Posterior vena cava (tissue), 2 donors: ENCODE measurements at regions not wholly inside any gene's neighbourhood (a gene's known extent, or its start where the extent isn't known, plus 50 kb on each side); places are given as distances from the start of the nearest gene placed in this dataset.
"Not testable (repeated sequence)": the region's sequence is repeated elsewhere in the genome, so short reads cannot be mapped to it uniquely, and the experiment has no call there.

ENCODE experiments used
- DNase-seq: peaks from one replicate; pipeline ENCODE4 v3.0.0-alpha.2; 2020; ENCODE audit warnings: low spot score
- intact Hi-C, 2 donors: fragments of 100-400 bp; cut with DNase I; formaldehyde crosslinking; loops; one replicate each; pipeline versions ENCODE4 v1.14.1 to v1.14.2; 2022 to 2023
- donor health status: DM: yes; HTN: yes; CAD: no.
- donor health status: DM: yes; HTN: yes; CAD: no.

DNA sequence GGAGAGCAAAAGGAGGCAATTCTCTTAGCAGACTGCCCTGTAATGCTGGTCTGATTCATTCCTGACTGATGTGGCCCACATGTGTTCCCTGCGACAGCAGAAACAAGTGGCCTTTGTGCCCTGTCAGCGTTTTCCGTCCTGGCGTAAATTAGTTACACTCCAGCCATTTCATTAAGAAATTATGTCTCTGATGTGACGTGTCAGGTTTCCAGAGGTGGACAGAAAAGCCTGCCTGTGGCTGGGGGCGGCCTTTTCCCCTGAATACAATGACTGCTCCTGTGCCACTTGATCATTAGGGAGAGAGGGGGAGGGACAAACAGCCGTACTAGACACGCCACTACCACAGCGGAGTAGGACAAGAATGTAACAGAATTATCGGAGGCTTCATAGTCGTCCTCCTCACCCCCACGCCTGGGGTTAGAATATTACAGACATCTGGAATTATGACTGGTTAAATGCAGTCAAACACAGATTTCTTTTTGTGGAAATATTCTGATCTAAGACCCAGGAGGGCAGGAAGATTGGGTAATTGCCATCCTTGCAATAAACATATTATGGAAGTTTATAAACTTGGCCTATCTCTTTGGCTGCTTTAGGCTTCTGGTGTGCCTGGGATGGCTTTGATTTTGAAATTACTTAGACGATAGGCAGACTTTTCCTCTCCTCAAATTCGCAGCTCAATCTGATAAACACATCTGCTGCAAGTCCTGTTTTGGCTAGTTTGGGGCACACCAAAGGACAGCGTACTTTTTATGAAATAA lies 146.2 kb upstream of the BCOR start:
- intact Hi-C loops, result no loop called here
- no peak for DNase-seq

DNA sequence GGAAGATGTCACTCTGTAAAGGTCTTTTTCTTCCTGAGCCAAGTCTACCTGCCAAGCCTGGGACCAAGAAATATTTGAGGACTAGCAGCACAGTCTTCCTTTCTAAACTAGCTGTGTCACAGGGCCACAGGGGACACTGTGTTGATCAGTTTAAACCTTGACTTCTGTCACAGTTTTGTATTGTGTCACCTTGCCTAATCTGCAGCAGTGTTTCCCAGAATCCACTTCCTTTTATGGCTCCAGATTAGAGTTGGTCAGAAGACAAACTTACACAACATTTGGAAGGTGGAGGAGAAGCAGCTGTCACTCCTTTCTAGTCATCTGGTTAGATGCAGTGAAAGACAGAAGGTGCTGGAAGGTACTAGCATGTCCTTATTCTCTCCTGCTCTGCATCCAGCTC lies 143.1 kb upstream of the BCOR start:
- intact Hi-C loops, result no loop called here
- no peak for DNase-seq

DNA sequence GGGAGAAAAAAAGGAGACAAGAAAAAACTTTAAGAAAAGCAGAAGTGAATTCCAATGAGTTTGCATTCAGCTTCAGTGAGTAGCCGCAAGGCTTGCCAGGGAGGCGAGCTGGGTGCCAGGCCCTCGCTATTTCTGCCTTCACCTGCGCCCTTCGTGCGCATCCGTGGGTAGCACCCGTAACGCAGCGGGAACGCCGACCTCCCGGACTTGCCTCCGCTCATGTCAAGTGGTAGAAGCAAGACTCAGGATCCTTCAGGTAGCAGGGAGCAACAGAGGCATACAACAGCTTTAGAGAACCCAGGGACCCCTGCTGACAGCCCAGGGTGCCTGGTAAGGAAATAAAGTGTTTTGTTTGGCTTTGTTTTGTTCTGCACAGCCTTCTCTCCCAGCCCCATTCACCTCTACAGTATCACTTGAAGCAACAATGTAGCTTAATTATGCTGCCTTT lies 140.0 kb upstream of the BCOR start:
- intact Hi-C loops, result no loop called here
- no peak for DNase-seq

DNA sequence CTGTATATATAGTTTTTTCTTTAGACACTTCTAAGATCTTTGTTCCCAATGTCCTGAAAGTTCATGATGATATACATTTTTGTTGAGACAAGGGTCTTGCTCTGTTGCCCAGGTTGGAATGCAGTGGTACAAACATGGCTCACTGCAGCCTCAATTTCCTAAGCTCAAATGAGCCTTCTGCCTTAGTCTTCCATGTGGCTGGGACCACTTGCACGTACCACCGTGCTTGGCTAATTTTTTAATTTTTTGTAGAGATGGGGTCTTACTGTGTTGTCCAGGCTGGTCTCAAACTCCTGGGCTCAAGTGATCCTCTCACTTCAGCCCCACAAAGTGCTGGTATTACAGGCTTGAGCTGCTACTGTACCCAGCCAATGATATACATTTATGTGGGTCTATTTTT lies 132.9 kb upstream of the BCOR start:
- intact Hi-C loops, result no loop called here
- DNase-seq, result no peak

DNA sequence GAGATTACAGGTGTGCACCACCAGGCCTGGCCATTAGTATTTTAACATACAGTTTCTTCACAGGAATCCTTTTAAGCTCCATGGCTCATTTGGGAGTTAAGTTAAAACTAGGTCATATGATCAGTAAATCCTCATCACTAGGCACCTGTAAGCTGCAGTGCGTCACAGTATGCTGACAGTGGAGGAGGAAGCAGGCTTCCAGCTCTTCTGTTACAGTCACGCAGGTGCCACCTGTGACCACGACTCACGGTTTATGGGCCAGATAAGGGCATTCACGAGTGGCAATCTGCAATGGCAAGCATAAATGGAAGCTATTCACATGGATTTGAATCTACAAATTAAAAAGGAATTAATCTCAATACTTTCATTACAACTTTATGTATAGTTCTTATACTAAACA lies 129.4 kb upstream of the BCOR start:
- intact Hi-C loops, result no loop called here
- no peak for DNase-seq

DNA sequence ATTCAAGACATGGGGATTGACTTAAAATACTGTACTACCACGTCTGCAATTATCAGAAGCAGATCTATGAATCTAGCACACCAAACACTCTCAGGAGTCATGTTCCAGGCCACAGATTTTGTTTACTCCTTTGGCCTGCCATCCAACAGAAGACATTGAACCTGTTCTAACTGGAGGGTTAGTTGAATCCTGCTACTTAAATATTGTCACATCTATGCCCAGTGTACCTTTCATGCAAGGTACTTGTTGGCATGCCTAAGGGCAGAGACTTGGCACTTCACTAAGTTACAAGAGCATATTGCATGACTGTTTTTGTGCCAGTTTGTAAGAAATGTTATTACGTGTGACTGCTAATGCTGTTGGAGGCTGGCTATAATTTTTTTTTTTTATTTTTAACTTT lies 126.9 kb upstream of the BCOR start:
- no peak for DNase-seq
- intact Hi-C loops, result no loop called here

DNA sequence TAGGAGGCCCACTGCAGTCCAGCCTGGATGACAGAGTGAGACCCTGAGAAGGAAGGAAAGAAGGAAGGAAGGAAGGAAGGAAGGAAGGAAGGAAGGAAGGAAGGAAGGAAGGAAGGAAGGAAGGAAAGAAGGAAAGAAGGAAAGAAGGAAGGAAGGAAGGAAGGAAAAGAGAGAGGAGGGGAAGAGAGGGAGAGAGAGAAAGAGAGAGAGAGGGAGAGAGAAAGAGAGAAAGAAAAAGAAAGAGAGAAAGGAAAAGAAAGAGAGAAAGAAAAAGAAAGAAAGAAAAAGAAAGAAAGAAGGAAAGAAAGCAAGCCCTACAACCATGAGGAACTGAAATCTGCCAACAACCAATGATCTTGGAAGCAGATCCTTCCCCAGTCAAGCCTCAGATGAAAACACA lies 124.9 kb upstream of the BCOR start:
- DNase-seq, intact Hi-C loops: not testable (repeated sequence)

DNA sequence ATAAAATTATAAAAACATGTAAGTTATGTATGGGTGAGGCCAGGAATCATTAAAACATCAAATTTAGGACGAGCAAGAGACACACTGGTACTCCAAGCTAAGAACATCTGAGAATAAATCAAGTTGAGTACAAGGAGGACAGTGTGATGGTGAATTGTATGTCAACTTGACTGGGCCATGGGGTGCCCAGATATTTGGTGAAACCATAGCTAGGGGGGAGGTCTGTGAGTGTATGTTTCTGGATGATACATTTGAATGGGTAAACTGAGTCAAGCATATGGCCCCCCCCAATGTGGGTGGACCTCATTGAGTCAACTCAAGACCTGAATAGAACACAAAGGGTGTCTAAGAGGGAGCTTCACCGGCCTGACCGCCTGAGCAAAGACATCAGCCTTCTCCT lies 115.3 kb upstream of the BCOR start:
- intact Hi-C loops, result loop anchor here in 1 of 2 donors (5.0 kb wide), 1 partner anchor 371 kb away; no protein-coding TSS in a partner anchor

DNA sequence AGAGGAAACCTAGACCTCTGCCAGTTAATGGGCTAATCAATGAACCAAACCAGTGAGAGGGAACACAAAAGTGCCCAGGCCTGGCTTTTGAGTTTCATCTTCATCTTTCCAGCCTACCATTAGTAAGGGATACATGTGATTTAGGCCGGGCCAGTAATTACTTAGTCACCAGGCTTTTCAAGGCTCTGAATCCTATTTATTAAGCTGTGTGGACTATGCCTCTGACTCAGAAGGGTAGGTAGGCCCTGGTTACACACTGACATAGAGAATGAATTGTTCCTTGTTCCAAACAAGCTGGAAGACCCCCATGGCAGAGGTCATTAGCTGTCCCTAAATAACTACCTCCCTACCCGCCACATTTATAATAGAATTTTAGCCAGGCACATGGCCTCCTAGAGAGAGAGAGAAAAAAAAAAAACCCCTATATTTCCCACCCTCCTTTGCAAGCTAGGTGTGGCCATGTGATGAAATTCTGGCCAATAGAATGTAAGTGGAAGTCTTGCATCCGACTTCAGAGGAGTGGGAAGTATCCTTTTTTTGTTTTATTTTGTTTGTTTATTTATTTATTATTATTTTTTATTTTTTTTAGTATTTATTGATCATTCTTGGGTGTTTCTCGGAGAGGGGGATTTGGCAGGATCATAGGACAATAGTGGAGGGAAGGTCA lies 112.3 kb upstream of the BCOR start:
- intact Hi-C loops, result loop anchor here in 1 of 2 donors (5.0 kb wide), 1 partner anchor 368 kb away; no protein-coding TSS in a partner anchor
- no peak for DNase-seq

More for the DNA sequence above, 115.3 kb upstream of the BCOR start:
- no peak for DNase-seq

DNA sequence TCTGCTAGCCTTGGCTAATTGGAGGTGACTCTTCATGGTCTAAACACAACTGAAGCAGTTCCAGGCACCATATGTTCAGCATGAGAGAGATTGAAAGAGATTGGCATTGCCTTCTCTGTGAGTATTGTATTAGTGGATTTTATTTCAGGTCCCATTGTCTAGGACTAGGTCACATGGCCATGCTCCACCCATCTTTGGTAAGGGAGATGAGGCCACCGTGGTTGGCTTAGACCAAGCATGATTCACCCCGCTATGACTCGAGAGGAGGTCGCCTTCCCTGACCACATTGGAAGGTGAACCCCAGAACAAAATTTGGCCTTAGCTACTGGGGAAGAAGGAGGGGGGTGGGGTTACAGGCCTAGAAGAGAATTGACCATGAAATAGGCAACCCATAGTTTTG lies 109.9 kb upstream of the BCOR start:
- no peak for DNase-seq
- intact Hi-C loops, result no loop called here

DNA sequence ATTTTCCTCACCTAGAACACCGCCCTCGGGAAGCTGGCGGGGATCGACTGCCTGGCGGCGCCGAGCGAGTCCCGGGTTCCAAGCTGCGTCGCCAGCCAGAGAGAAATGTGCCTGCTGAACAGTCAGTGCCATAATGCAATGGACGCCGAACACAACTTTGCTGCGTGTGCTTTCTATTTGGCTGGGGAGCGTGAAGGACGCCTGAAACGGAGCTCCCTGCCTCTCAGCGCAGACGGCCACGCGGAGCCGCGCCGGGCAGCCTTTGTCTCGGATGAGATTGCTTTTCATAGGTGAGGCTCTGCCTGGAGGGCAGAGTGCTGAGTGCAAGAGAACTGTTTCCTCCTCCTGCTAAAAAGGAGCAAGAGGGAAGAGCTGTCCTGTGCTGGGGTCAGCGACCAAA lies 107.7 kb upstream of the BCOR start:
- intact Hi-C loops, result no loop called here
- no peak for DNase-seq

DNA sequence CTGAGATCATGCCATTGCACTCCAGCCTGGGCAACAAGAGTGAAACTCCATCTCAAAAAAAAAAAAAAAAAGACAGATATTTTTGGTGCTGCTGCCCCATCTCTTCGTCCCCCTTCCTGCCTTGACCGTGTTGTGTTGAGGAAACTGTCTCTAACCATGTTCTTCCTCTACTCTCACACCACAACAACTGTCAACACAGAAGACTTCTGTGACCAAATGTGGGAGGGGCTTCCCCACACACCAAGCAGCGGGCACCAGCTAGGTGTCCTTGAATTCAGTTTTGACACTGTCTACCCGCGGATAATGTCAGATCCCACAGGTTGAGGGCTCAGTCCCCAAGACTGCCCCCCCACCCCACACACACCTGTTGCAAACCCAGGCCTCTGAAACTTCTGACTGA lies 104.7 kb upstream of the BCOR start:
- intact Hi-C loops, result no loop called here
- DNase-seq, result no peak

DNA sequence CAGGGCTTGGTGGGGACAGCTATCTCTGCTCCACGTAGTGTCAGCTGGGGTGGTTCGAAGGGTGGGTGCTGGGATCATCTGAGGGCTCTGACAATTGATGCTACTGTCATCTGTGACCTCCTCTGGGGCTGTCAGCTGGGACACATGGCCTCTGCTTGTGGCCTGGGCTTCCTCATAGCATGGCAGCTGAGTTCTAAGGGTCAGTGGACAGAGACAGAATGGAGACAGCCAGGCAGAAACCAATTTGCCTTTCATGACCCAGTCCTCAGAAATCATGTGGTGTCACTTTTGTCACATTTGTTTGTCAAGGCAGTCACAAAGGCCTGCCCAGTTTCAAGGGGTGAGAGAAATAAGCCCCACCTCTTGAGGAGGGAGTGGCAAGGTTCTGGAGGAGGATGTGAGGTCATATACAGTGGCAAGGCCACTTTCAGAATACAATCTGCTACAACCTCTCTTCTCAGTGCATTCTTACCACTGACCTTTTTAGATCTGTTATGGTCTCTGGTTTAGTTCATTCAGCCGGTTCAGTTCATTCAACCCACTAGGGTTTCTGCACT lies 103.6 kb upstream of the BCOR start:
- DNase-seq, result no peak
- intact Hi-C loops, result no loop called here

DNA sequence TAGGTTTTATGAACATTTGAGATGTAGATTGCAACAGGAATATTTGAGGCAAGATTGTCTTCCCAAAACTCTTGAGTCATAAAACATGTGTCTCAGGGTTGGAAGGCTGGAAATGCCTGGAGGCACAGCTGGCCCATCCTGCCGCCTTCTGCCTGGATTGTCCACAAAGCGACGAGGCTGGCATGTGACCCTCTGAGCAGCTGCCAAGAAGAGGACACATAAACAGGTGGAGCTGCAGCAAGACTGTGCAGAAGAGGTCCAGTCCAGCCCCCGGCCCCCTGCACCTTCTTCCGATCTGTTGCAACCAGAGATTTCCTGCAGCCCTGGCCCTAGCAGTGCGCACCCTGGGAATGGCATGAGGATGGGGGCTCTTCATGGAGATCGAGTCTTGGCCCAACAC lies 101.9 kb upstream of the BCOR start:
- DNase-seq, result peak; percentile 64

DNA sequence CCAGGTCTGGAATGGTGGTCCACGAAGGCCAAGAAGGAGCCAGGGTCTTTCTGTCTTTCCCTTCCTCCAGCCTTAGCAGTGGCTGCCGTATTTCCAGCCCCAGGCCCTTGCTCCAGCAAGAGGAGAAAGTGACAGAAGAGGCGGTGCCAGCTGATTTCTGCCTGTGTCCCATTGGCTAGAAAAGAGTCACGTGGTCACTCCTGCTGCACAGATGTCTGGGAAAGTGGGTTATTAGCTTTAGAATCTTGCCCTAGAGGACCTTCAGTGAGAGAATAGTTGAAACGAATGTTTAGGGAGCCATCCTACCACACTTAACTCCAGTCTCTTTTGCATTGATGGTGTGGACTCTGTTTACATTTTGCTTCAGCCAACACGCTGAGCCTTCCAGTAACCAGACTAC lies 99.3 kb upstream of the BCOR start:
- peak; percentile 8 for DNase-seq
- intact Hi-C loops, result no loop called here

More for the DNA sequence above, 101.9 kb upstream of the BCOR start:
- intact Hi-C loops, result no loop called here

DNA sequence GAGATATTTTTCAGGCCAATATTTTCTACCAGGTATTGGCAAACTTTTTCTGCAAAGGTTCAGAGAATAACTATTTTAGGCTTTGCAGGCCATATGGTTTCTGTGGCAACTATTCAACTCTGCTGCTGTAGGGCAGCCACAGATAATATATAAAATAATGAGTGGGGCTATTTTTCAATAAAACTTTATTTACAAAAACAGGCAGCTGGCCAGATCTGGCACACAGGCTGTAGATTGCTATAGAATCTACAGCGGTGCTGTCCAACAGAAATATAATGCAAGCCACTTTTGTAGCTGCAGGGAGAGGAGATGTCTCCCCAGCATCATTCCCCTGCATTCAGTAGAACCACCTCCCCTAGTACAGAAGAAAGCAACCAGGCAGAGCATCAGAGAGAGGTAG lies 97.6 kb upstream of the BCOR start:
- intact Hi-C loops, result no loop called here

DNA sequence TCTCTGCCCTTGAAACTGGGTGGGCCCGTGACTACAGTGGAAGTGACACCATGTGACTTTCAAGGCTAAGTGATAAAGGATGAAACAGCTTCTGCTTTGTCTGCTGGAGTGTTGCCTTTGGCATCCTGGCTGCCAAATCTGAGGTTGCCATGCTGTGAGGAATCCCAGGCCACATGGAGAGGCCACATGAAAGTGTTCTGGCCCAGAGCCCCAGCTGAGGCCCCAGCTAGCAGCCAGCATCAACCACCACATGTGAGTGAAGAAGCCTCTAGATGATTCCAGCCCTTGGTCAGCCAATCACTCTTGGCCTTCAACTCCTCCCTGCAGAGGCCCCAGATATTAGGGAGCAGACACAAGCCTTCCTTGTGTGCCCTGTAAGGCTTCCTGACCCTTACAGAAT lies 94.4 kb upstream of the BCOR start:
- intact Hi-C loops, result no loop called here
- DNase-seq, result peak; percentile 29

More for the DNA sequence above, 97.6 kb upstream of the BCOR start:
- DNase-seq, result peak; percentile 11

DNA sequence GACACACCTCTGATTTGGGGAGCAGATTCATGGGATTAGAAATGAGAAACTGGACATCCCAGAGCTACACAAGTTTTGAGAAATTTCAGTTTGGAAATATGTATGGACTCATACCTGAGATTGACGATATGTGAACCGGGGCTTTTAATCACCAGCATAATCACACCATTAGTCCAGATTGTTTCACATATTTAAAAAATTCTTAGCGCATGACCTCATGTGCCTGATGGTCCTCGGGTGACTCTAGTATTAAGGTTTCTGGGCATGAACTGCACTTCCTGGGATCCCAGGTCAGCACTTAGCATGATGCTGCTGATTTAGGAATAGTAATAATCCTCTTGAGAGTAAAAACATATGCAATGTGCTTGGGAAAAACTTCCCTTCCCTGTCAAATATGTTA lies 91.9 kb upstream of the BCOR start:
- DNase-seq, result no peak
- intact Hi-C loops, result no loop called here

DNA sequence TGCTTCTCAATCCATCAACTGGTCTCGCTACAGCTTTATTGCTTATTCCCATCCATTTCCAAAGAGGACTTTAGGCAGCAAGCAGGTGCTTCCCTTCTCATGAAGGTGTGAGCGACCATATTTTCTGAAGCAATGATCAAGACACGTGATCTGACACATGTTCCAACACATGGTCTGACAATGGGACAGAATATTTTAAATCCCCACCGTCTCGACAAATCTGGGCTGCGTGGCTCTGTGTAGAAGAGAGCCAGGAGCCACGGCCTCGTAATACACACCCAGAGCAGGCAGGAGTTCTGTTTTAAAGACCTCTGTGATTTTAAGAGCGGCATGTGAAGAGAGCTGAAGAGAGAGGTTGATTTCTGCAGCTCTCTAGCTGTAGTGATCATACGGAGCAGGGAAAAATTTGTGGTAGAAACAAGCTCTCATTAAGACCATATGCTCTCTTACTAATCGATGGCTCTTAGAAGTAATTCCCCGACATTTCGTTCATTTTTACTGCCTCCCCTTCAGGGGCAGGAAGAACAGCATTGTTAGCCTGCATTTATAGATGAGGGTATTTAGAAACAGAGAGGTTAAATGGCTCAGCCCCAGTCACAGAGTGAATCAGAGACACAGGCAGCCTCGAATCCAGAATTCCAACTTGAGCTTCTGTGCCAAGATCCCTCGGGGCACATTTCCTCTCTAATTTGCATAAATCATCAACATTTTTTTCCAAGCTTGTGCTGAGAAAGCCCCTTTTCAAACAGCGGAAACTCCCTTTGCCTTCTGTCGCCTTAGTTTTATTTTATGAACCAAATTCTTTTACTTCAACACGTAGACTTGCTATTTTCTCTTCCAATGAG lies 91.0 kb upstream of the BCOR start:
- peak; percentile 2 for DNase-seq
- intact Hi-C loops, result no loop called here

DNA sequence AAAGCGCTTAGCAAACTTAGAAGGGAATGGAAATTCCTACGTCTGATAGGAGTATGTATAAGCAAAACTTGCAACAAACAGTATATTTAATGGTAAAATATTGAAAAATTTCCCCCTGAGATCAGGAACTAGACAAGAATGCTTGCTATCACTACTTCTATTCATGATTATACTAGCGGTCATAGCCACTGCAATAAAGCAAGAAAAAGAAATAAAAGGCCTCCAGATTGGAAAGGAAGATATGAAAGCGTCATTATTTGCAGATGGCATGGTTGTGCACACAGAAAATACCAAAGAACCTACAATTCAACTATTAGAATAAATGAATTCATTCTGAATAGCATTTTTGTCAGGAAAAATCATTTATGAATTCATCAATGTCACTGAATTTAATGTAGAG lies 87.2 kb upstream of the BCOR start:
- intact Hi-C loops, result no loop called here
- no peak for DNase-seq
